ENCODE measurements at regions not wholly inside any gene's neighbourhood (a gene's known extent, or its start where the extent isn't known, plus 50 kb on each side); places are given as distances from the start of the nearest gene placed in this dataset.
"Not testable (repeated sequence)": the region's sequence is repeated elsewhere in the genome, so short reads cannot be mapped to it uniquely, and the experiment has no call there.

- DNase-seq: not testable (repeated sequence)
Measured at GRCh38 chr10:53647221-53647620, 874.6 kb upstream of the MBL2 start.

GRCh38 chr10:53646525-53646924, 873.9 kb upstream of the MBL2 start:
- no peak for DNase-seq

- DNase-seq: no peak
Measured at GRCh38 chr10:53645951-53646350, 873.4 kb upstream of the MBL2 start.

- DNase-seq: no peak
Measured at GRCh38 chr10:53638006-53638405, 865.4 kb upstream of the MBL2 start.

- no peak for DNase-seq
Measured at GRCh38 chr10:53624722-53625121, 852.1 kb upstream of the MBL2 start.

- no peak for DNase-seq
Measured at GRCh38 chr10:53622201-53622600, 849.6 kb upstream of the MBL2 start.

GRCh38 chr10:53619671-53620070, 847.1 kb upstream of the MBL2 start:
- no peak for DNase-seq

- no peak for DNase-seq
Measured at GRCh38 chr10:53607691-53608090, 835.1 kb upstream of the MBL2 start.

- no peak for DNase-seq
Measured at GRCh38 chr10:53606981-53607380, 834.4 kb upstream of the MBL2 start.

GRCh38 chr10:53601260-53601875, 828.8 kb upstream of the MBL2 start:
- no peak for DNase-seq

- DNase-seq: no peak
Measured at GRCh38 chr10:53598914-53599313, 826.3 kb upstream of the MBL2 start.

- no peak for DNase-seq
Measured at GRCh38 chr10:53597835-53598251, 825.3 kb upstream of the MBL2 start.

GRCh38 chr10:53580465-53580864, 807.9 kb upstream of the MBL2 start:
- no peak for DNase-seq

GRCh38 chr10:53579773-53580172, 807.2 kb upstream of the MBL2 start:
- DNase-seq: no peak

GRCh38 chr10:53574024-53574423, 801.4 kb upstream of the MBL2 start:
- DNase-seq: no peak

GRCh38 chr10:53573498-53573897, 800.9 kb upstream of the MBL2 start:
- DNase-seq: no peak

GRCh38 chr10:53572799-53573198, 800.2 kb upstream of the MBL2 start:
- no peak for DNase-seq

- DNase-seq: no peak
Measured at GRCh38 chr10:53570221-53570620, 797.6 kb upstream of the MBL2 start.

GRCh38 chr10:53569455-53569854, 796.9 kb upstream of the MBL2 start:
- no peak for DNase-seq

- DNase-seq: no peak
Measured at GRCh38 chr10:53548664-53549063, 776.1 kb upstream of the MBL2 start.

GRCh38 chr10:53547364-53547763, 774.8 kb upstream of the MBL2 start:
- DNase-seq: no peak

- no peak for DNase-seq
Measured at GRCh38 chr10:53543410-53543809, 770.8 kb upstream of the MBL2 start.

- DNase-seq: no peak
Measured at GRCh38 chr10:53537508-53537907, 764.9 kb upstream of the MBL2 start.

- DNase-seq: no peak
Measured at GRCh38 chr10:53536322-53536721, 763.7 kb upstream of the MBL2 start.

- no peak for DNase-seq
Measured at GRCh38 chr10:53534428-53534827, 761.8 kb upstream of the MBL2 start.

- DNase-seq: no peak
Measured at GRCh38 chr10:53528974-53529373, 756.4 kb upstream of the MBL2 start.
